OCI-LY7 (cell line): ENCODE measurements at regions not wholly inside any gene's neighbourhood (a gene's known extent, or its start where the extent isn't known, plus 50 kb on each side); places are given as distances from the start of the nearest gene placed in this dataset.

ENCODE experiments used
- BruUV-seq: library from RNA; stranded (reverse); fragments of 400-500 nt; replicated peaks from 2 replicates; lab custom pipeline; 2021; lab: Mats Ljungman, UMichigan
- CTCF ChIA-PET: fragments of 300-600 bp; sonication (Branson Sonifier 250); formaldehyde crosslinking; loops from one replicate; lab custom pipeline; 2022; ENCODE audit warnings: antibody characterized with exemption; ENCODE audit not compliant: unreplicated experiment; lab: Charles Lee
- POLR2A ChIA-PET: fragments of 300-600 bp; sonication (Branson Sonifier 250); formaldehyde crosslinking; loops from one replicate; lab custom pipeline; 2022; ENCODE audit warnings: antibody characterized with exemption; lab: Charles Lee
- DNase-seq: peaks from one replicate; pipeline ENCODE4 v3.0.0-alpha.2; 2015; ENCODE audit warnings: low spot score
- H2AFZ ChIP-seq: fragments of 200-600 bp; sonication (generic), shearing (Covaris generic); 2 replicates; pipeline ENCODE4 v1.6.1; 2014; ENCODE audit warnings: mild to moderate bottlenecking, antibody characterized with exemption, low read length, moderate library complexity
- H3K27ac ChIP-seq: fragments of 200-600 bp; sonication (generic); 2 replicates; pipeline ENCODE4 v1.5.1; 2014; ENCODE audit warnings: mixed run types, low read depth, mild to moderate bottlenecking, moderate library complexity, low read length, inconsistent platforms; ENCODE audit not compliant: poor library complexity, severe bottlenecking
- H3K36me3 ChIP-seq: fragments of 200-600 bp; sonication (generic); 2 replicates; pipeline ENCODE4 v1.6.1; 2014; ENCODE audit warnings: mild to moderate bottlenecking, antibody characterized with exemption, low read length, moderate library complexity, mixed read lengths; ENCODE audit not compliant: insufficient read depth
- H3K4me1 ChIP-seq: fragments of 200-600 bp; sonication (generic); 2 replicates; pipeline ENCODE4 v1.5.1; 2014; ENCODE audit warnings: mild to moderate bottlenecking, low read length; ENCODE audit not compliant: insufficient read depth, poor library complexity, severe bottlenecking
- H3K4me2 ChIP-seq: fragments of 200-600 bp; sonication (generic); 2 replicates; pipeline ENCODE4 v1.6.1; 2014; ENCODE audit warnings: mild to moderate bottlenecking, low read length
- H3K4me3 ChIP-seq: fragments of 200-600 bp; sonication (generic); 2 replicates; pipeline ENCODE4 v1.5.1; 2014; ENCODE audit warnings: mild to moderate bottlenecking, low read depth, low read length; ENCODE audit not compliant: poor library complexity, severe bottlenecking
- H3K79me2 ChIP-seq: fragments of 200-600 bp; sonication (generic); 2 replicates; pipeline ENCODE4 v1.6.1; 2016; ENCODE audit warnings: low read depth, mild to moderate bottlenecking, low read length, moderate library complexity, mixed read lengths; ENCODE audit not compliant: insufficient read depth
- H3K9me2 ChIP-seq: fragments of 200-600 bp; sonication (generic); 2 replicates; pipeline ENCODE4 v1.6.1; 2016; ENCODE audit warnings: mild to moderate bottlenecking, low read length, mixed read lengths; ENCODE audit not compliant: insufficient read depth
- H3K9me3 ChIP-seq: fragments of 200-600 bp; sonication (generic); 2 replicates; pipeline ENCODE4 v1.6.1; 2014; ENCODE audit warnings: mild to moderate bottlenecking, mixed run types, low read length, mixed read lengths
- H4K20me1 ChIP-seq: fragments of 200-600 bp; sonication (generic); 2 replicates; pipeline ENCODE4 v1.6.1; 2014; ENCODE audit warnings: mild to moderate bottlenecking, antibody characterized with exemption, low read length, moderate library complexity, mixed read lengths; ENCODE audit not compliant: insufficient read depth
- CTCF ChIP-seq: fragments of 200-600 bp; sonication (generic); conservative IDR thresholded peaks from 2 replicates; pipeline ENCODE4 v1.5.1; 2014; ENCODE audit warnings: mild to moderate bottlenecking, antibody characterized with exemption, low read length, moderate library complexity, mixed read lengths
- EZH2phosphoT487 ChIP-seq: fragments of 200-600 bp; sonication (generic); IDR thresholded peaks from 2 replicates; pipeline ENCODE4 v1.6.1; 2018; ENCODE audit warnings: low read depth, borderline replicate concordance, mild to moderate bottlenecking, mixed run types, antibody characterized with exemption, low read length, moderate library complexity, mixed read lengths
- intact Hi-C: fragments of 100-400 bp; cut with micrococcal nuclease; formaldehyde crosslinking; loops from one replicate; pipeline ENCODE4 v1.10.0; 2022; ENCODE audit not compliant: unreplicated experiment

GRCh38 chr3:72195895-72196294 is 410.9 kb upstream of the PROK2 start:
- BruUV-seq = no TSS peak
- Histone ChIP-seq H3K4me1 (no peaks in the 10 kb centered on the region), H3K9me3 (peaks cover 22% of the 10 kb centered on the region), H2AFZ (no peak overlapping the region), H3K36me3 (no peaks in the 10 kb centered on the region), H3K79me2 (no peaks in the 10 kb centered on the region), H4K20me1 (no peaks in the 10 kb centered on the region), H3K9me2 (no peaks in the 10 kb centered on the region), H3K27ac (no peak overlapping the region), H3K4me2 (no peak overlapping the region), H3K4me3 (no peak overlapping the region)
- no peak for DNase-seq
- ChIA-PET POLR2A (interaction anchor here (0.7 kb wide), 1 partner anchor 32 kb away, joined by 3 read pairs; no protein-coding TSS in a partner anchor), CTCF (no interaction called here)
- TF ChIP-seq EZH2phosphoT487 = no peak
- TF ChIP-seq CTCF = no peak
- intact Hi-C loops = no loop called here

GRCh38 chr3:72194458-72194857 is 409.5 kb upstream of the PROK2 start:
- Histone ChIP-seq H3K36me3 (no peaks in the 10 kb centered on the region), H3K9me3 (peaks cover 13% of the 10 kb centered on the region; the same call in 1 of the 2 replicates), H3K4me3 (no peak overlapping the region), H3K4me1 (no peaks in the 10 kb centered on the region), H3K79me2 (no peaks in the 10 kb centered on the region), H3K4me2 (no peak overlapping the region), H2AFZ (no peak overlapping the region), H3K27ac (no peak overlapping the region), H4K20me1 (no peaks in the 10 kb centered on the region), H3K9me2 (no peaks in the 10 kb centered on the region)
- intact Hi-C loops = no loop called here
- ChIA-PET CTCF (no interaction called here), POLR2A (no interaction called here)
- TF ChIP-seq CTCF (no peak), EZH2phosphoT487 (no peak)
- no TSS peak for BruUV-seq
- DNase-seq = no peak

GRCh38 chr3:72193771-72194430 is 409.0 kb upstream of the PROK2 start:
- no peaks in the 10 kb centered on the region for H3K9me2 ChIP-seq
- BruUV-seq = no TSS peak
- no peak overlapping the region for H2AFZ ChIP-seq
- TF ChIP-seq EZH2phosphoT487 = no peak
- no peak for TF ChIP-seq CTCF
- ChIA-PET CTCF (no interaction called here), POLR2A (no interaction called here)
- H3K27ac ChIP-seq = no peak overlapping the region
- H3K36me3 ChIP-seq = no peaks in the 10 kb centered on the region
- H3K4me2 ChIP-seq = no peak overlapping the region
- intact Hi-C loops = no loop called here
- no peaks in the 10 kb centered on the region for H3K4me1 ChIP-seq
- no peaks in the 10 kb centered on the region for H3K79me2 ChIP-seq
- DNase-seq = no peak
- H3K4me3 ChIP-seq = no peak overlapping the region
- H3K9me3 ChIP-seq = peaks cover 11% of the 10 kb centered on the region; the same call in 1 of the 2 replicates
- no peaks in the 10 kb centered on the region for H4K20me1 ChIP-seq
